IMR-90 (cell line): ENCODE measurements at regions not wholly inside any gene's neighbourhood (a gene's known extent, or its start where the extent isn't known, plus 50 kb on each side); places are given as distances from the start of the nearest gene placed in this dataset.

Experiments used
- ATAC-seq: fragments of 200-7000 bp; cut with Tn5 transposase; 2 replicates; pipeline ENCODE4 v1.9.1; 2020; ENCODE audit warnings: low read depth, mild to moderate bottlenecking, moderate library complexity
- BruUV-seq: library from RNA; stranded (reverse); fragments of 400-500 nt; replicated peaks from 2 replicates; lab custom pipeline; 2021; lab: Mats Ljungman, UMichigan
- CTCF ChIA-PET: fragments of 300-600 bp; formaldehyde crosslinking; extraction: SDS; loops from one replicate; lab custom pipeline; 2021; ENCODE audit warnings: antibody characterized with exemption; lab: Yijun Ruan, JAX
- POLR2A ChIA-PET: fragments of 300-600 bp; sonication (Branson Sonifier 250); formaldehyde crosslinking; loops from one replicate; lab custom pipeline; 2022; ENCODE audit warnings: antibody characterized with exemption; ENCODE audit not compliant: unreplicated experiment; lab: Charles Lee
- DNase-seq: peaks from one replicate; pipeline ENCODE4 v3.0.0; 2013
- H2AFZ ChIP-seq: replicated peaks from 2 replicates; pipeline ENCODE3; 2013; ENCODE audit warnings: low read length, mild to moderate bottlenecking; ENCODE audit not compliant: poor library complexity
- H2AK5ac ChIP-seq: 2 replicates; pipeline ENCODE4 v1.6.1; 2013; ENCODE audit warnings: low read depth, low read length, inconsistent platforms
- H2AK9ac ChIP-seq: replicated peaks from 2 replicates; pipeline ENCODE3; 2013; ENCODE audit warnings: mild to moderate bottlenecking, low read depth, low read length, moderate library complexity; ENCODE audit not compliant: poor library complexity
- H2BK120ac ChIP-seq: 2 replicates; pipeline ENCODE4 v1.6.1; 2013; ENCODE audit warnings: low read depth, low read length, inconsistent platforms
- H2BK15ac ChIP-seq: 3 replicates; pipeline ENCODE4 v1.6.1; 2013; ENCODE audit warnings: low read depth, low read length, inconsistent platforms
- H2BK20ac ChIP-seq: 2 replicates; pipeline ENCODE4 v1.6.1; 2013; ENCODE audit warnings: low read depth, mild to moderate bottlenecking, inconsistent platforms, low read length, moderate library complexity
- H2BK5ac ChIP-seq: 2 replicates; pipeline ENCODE4 v1.6.1; 2013; ENCODE audit warnings: mild to moderate bottlenecking, low read depth, low read length, inconsistent platforms; ENCODE audit not compliant: poor library complexity, severe bottlenecking
- H3K14ac ChIP-seq: replicated peaks from 2 replicates; pipeline ENCODE4 v1.6.1; 2013; ENCODE audit warnings: low read depth, low read length, inconsistent platforms
- H3K18ac ChIP-seq: 2 replicates; pipeline ENCODE4 v1.6.1; 2013; ENCODE audit warnings: low read depth, low read length, control low read depth
- H3K23ac ChIP-seq: 2 replicates; pipeline ENCODE4 v1.6.1; 2013; ENCODE audit warnings: low read depth, low read length, inconsistent platforms
- H3K27ac ChIP-seq: 2 replicates; pipeline ENCODE4 v1.5.1; 2013; ENCODE audit warnings: mild to moderate bottlenecking, control low read depth, low read length; ENCODE audit not compliant: insufficient read depth
- H3K27me3 ChIP-seq: 2 replicates; pipeline ENCODE4 v1.6.1; 2013; ENCODE audit warnings: low read length; ENCODE audit not compliant: control insufficient read depth, insufficient read depth
- H3K36me3 ChIP-seq: 2 replicates; pipeline ENCODE4 v1.6.1; 2013; ENCODE audit warnings: low read length, mixed read lengths; ENCODE audit not compliant: control insufficient read depth, insufficient read depth
- H3K4ac ChIP-seq: 2 replicates; pipeline ENCODE4 v1.6.1; 2013; ENCODE audit warnings: low read depth, low read length, inconsistent platforms
- H3K4me1 ChIP-seq: 2 replicates; pipeline ENCODE4 v1.6.1; 2013; ENCODE audit warnings: low read length, mixed read lengths; ENCODE audit not compliant: control insufficient read depth, insufficient read depth
- H3K4me2 ChIP-seq: 2 replicates; pipeline ENCODE4 v1.6.1; 2013; ENCODE audit warnings: low read depth, mild to moderate bottlenecking, control low read depth, low read length, moderate library complexity
- H3K4me3 ChIP-seq: 2 replicates; pipeline ENCODE4 v1.5.1; 2013; ENCODE audit warnings: low read depth, mild to moderate bottlenecking, control low read depth, low read length, moderate library complexity; ENCODE audit not compliant: insufficient read depth
- H3K56ac ChIP-seq: 2 replicates; pipeline ENCODE4 v1.6.1; 2013; ENCODE audit warnings: low read length, inconsistent platforms; ENCODE audit not compliant: insufficient read depth; ENCODE audit errors: extremely low read depth
- H3K79me1 ChIP-seq, 2 experiments: 2 replicates each; pipeline ENCODE4 v1.6.1; 2013; ENCODE audit warnings: low read length in 2 of 2, inconsistent platforms in 1 of 2, low read depth in 1 of 2
- H3K9ac ChIP-seq: 2 replicates; pipeline ENCODE4 v1.6.1; 2013; ENCODE audit warnings: low read depth, low read length, control low read depth
- H3K9me1 ChIP-seq: 2 replicates; pipeline ENCODE4 v1.6.1; 2013; ENCODE audit warnings: low read length, inconsistent platforms; ENCODE audit not compliant: insufficient read depth
- H3K9me3 ChIP-seq: 2 replicates; pipeline ENCODE4 v1.6.1; 2013; ENCODE audit warnings: low read length; ENCODE audit not compliant: control insufficient read depth, insufficient read depth
- H4K20me1 ChIP-seq: 2 replicates; pipeline ENCODE4 v1.6.1; 2013; ENCODE audit warnings: low read length, inconsistent platforms; ENCODE audit not compliant: insufficient read depth
- H4K5ac ChIP-seq: 2 replicates; pipeline ENCODE4 v1.6.1; 2013; ENCODE audit warnings: mild to moderate bottlenecking, low read depth, low read length, control low read depth
- H4K8ac ChIP-seq, 2 experiments: 2 replicates each; pipeline ENCODE4 v1.6.1; 2013; ENCODE audit warnings: low read depth in 2 of 2, low read length in 2 of 2, control low read depth in 1 of 2, inconsistent platforms in 1 of 2
- H4K91ac ChIP-seq: 2 replicates; pipeline ENCODE4 v1.6.1; 2013; ENCODE audit warnings: low read depth, low read length, inconsistent platforms; ENCODE audit not compliant: insufficient read depth
- BHLHE40 ChIP-seq: fragments of 150-350 bp; IDR thresholded peaks from 2 replicates; pipeline ENCODE4 v1.6.1; 2016; ENCODE audit warnings: mild to moderate bottlenecking, low read depth, low read length
- CEBPB ChIP-seq: IDR thresholded peaks from 2 replicates; pipeline ENCODE4 v1.6.1; 2012; ENCODE audit warnings: low read depth, low read length, improper control_type of control experiment
- CHD1 ChIP-seq: IDR thresholded peaks from 2 replicates; pipeline ENCODE4 v1.6.1; 2012; ENCODE audit warnings: low read depth, low read length, improper control_type of control experiment
- FOS ChIP-seq: fragments of 150-350 bp; IDR thresholded peaks from 2 replicates; pipeline ENCODE4 v1.6.1; 2016; ENCODE audit warnings: low read depth, low read length
- MAFK ChIP-seq: IDR thresholded peaks from 2 replicates; pipeline ENCODE4 v1.6.1; 2012; ENCODE audit warnings: low read depth, low read length, improper control_type of control experiment
- MAZ ChIP-seq: IDR thresholded peaks from 2 replicates; pipeline ENCODE4 v1.6.1; 2012; ENCODE audit warnings: low read depth, mild to moderate bottlenecking, low read length, improper control_type of control experiment, moderate library complexity, borderline replicate concordance
- MXI1 ChIP-seq: IDR thresholded peaks from 2 replicates; pipeline ENCODE4 v1.6.1; 2012; ENCODE audit warnings: low read depth, mild to moderate bottlenecking, low read length, moderate library complexity, borderline replicate concordance
- NFE2L2 ChIP-seq: fragments of 150-350 bp; IDR thresholded peaks from 2 replicates; pipeline ENCODE4 v1.6.1; 2016; ENCODE audit warnings: low read depth, mild to moderate bottlenecking, low read length
- POLR2A ChIP-seq: IDR thresholded peaks from 2 replicates; pipeline ENCODE4 v1.6.1; 2012; ENCODE audit warnings: mild to moderate bottlenecking, low read depth, low read length
- RAD21 ChIP-seq: IDR thresholded peaks from 2 replicates; pipeline ENCODE4 v1.6.1; 2012; ENCODE audit warnings: low read length, improper control_type of control experiment
- RCOR1 ChIP-seq: IDR thresholded peaks from 2 replicates; pipeline ENCODE4 v1.6.1; 2012; ENCODE audit warnings: mild to moderate bottlenecking, low read length, improper control_type of control experiment; ENCODE audit not compliant: insufficient replicate concordance
- WGBS, 2 experiments: methylation state at CpG; one replicate each; pipeline versions ENCODE4 v1.1.5 to v1.1.7; 2013; ENCODE audit warnings: missing lambda C conversion rate in 2 of 2; ENCODE audit not compliant: insufficient read length in 1 of 2; ENCODE audit errors: extremely low coverage in 2 of 2; 5-methylcytosine and 5-hydroxymethylcytosine counted together
- dilution Hi-C: fragments of 300-500 bp; cut with HindIII; formaldehyde crosslinking; loops from one replicate; pipeline ENCODE4 v1.14.3; 2018; ENCODE audit warnings: low sequenced_read_pairs; ENCODE audit not compliant: unreplicated experiment
- in situ Hi-C: fragments of 300-500 bp; cut with MboI; formaldehyde crosslinking; loops from 3 replicates; pipeline ENCODE4 v1.14.3; 2019; ENCODE audit warnings: low sequenced_read_pairs, inconsistent platforms, mixed read lengths
- intact Hi-C: fragments of 100-400 bp; cut with micrococcal nuclease; formaldehyde crosslinking; loops from 2 replicates; pipeline ENCODE4 v1.10.0; 2022
- TF ChIP-seq, protein P1 (sequence below): conservative IDR thresholded peaks from 2 replicates; pipeline ENCODE4 v1.5.1; 2012; ENCODE audit warnings: mild to moderate bottlenecking, low read depth, low read length, improper control_type of control experiment

DNA sequence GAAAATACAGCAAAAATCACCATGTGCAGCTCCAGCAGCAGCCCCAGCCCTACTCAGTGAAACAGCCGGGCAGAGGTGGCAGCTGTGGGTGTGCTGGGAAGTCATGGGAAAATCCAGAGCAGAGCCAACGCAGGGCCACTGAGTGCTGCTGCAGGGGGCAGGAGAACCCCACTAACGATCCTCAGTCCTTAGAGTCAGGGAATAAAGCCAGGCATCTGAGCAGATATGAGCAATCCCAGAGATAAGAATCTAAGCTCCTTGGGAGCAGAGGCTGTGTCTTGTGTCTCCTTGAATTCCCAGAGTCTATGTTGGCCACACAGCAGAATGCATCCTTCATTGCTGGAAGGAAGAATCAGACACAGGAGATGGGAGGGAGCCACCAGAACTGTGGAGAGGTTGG, 493.1 kb upstream of the MAP3K7 start:
- ATAC-seq (no peak), DNase-seq (no peak)
- no CpG with 5 or more reads among the region's 3 CpGs for WGBS, 2 experiments
- Histone ChIP-seq H3K18ac (no peak overlapping the region), H3K4me2 (no peak overlapping the region), H2AK9ac (no peak overlapping the region), H3K79me1 (no peaks in the 10 kb centered on the region), H4K91ac (no peak overlapping the region), H3K23ac (no peak overlapping the region), H2BK20ac (no peak overlapping the region), H3K4me3 (no peak overlapping the region), H3K9me3 (no peaks in the 10 kb centered on the region), H3K27ac (no peak overlapping the region), H3K14ac (no peak overlapping the region), H3K56ac (no peak overlapping the region), H3K9ac (no peak overlapping the region), H2AK5ac (no peak overlapping the region), H3K4me1 (peaks cover 2% of the 10 kb centered on the region; the same call in 1 of the 2 replicates), H3K27me3 (no peaks in the 10 kb centered on the region), H2BK15ac (no peak overlapping the region), H2AFZ (no peak overlapping the region), H3K36me3 (no peaks in the 10 kb centered on the region), H4K5ac (no peak overlapping the region), H2BK120ac (no peak overlapping the region), H3K4ac (no peak overlapping the region), H4K8ac (no peak overlapping the region), H3K9me1 (no peaks in the 10 kb centered on the region), H4K20me1 (no peaks in the 10 kb centered on the region), H2BK5ac (no peak overlapping the region)
- TF ChIP-seq NFE2L2: no peak
- no peak for TF ChIP-seq MAZ
- TF ChIP-seq BHLHE40: no peak
- TF ChIP-seq CHD1: no peak
- no peak for TF ChIP-seq MXI1
- TF ChIP-seq RCOR1: no peak
- no peak for TF ChIP-seq RAD21
- TF ChIP-seq, protein P1, sequence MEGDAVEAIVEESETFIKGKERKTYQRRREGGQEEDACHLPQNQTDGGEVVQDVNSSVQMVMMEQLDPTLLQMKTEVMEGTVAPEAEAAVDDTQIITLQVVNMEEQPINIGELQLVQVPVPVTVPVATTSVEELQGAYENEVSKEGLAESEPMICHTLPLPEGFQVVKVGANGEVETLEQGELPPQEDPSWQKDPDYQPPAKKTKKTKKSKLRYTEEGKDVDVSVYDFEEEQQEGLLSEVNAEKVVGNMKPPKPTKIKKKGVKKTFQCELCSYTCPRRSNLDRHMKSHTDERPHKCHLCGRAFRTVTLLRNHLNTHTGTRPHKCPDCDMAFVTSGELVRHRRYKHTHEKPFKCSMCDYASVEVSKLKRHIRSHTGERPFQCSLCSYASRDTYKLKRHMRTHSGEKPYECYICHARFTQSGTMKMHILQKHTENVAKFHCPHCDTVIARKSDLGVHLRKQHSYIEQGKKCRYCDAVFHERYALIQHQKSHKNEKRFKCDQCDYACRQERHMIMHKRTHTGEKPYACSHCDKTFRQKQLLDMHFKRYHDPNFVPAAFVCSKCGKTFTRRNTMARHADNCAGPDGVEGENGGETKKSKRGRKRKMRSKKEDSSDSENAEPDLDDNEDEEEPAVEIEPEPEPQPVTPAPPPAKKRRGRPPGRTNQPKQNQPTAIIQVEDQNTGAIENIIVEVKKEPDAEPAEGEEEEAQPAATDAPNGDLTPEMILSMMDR: no peak
- TF ChIP-seq MAFK: no peak
- no peak for TF ChIP-seq POLR2A
- no peak for TF ChIP-seq CEBPB
- TF ChIP-seq FOS: no peak
- CTCF ChIA-PET: interaction anchor here (0.9 kb wide), 1 partner anchor 1565 kb away, joined by 3 read pairs; no protein-coding TSS in a partner anchor
- BruUV-seq: no TSS peak
- in situ Hi-C loops (no loop called here), dilution Hi-C loops (no loop called here), intact Hi-C loops (loop anchor here (2.0 to 5.0 kb wide), 7 partner anchors 197 to 1697 kb away; no protein-coding TSS in a partner anchor)
- POLR2A ChIA-PET: interaction anchor here (0.6 kb wide), 1 partner anchor 779 kb away, joined by 3 read pairs; no protein-coding TSS in a partner anchor
